ENCODE measurements at regions not wholly inside any gene's neighbourhood (a gene's known extent, or its start where the extent isn't known, plus 50 kb on each side); places are given as distances from the start of the nearest gene placed in this dataset.

DNA sequence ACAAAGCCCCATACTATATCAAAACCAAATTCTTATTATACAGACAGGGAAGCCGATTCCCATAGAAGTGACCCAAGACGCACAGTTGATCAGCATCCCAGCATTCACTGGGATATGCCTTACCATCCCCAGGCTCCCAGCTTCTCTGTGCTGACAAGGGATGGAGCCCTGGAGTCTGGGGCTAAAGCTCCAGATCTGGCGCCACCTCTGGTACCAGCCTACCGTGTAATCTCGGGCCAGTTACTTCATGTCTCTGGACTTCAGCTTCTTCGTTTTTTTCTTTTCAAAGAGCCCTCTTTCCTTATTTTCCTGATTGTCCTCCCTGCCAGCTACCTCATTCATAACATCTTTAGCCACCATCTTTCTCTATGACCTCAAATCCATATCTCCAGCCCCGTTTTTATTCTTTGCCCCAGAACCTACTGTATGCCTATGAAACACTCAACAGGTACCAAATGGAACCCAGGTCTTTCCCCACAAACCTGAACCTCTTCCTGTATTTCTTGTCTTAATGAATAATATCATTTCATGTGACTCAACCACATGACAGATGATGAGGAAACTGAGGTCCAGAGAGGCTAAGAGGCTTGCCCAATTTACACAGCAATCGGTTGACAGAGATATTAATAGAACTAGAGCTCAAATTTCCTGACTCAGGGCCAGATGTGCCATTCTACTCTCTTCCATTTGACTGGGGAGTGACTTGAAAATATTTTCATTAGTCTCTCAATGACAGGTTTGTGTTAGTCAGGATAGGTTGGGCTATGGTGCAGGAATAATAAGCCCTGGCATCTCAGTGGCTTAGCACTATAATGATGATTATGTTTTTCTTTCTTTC is 85.4 kb upstream of the TLE3 start:
- TF ChIP-seq, protein P1, sequence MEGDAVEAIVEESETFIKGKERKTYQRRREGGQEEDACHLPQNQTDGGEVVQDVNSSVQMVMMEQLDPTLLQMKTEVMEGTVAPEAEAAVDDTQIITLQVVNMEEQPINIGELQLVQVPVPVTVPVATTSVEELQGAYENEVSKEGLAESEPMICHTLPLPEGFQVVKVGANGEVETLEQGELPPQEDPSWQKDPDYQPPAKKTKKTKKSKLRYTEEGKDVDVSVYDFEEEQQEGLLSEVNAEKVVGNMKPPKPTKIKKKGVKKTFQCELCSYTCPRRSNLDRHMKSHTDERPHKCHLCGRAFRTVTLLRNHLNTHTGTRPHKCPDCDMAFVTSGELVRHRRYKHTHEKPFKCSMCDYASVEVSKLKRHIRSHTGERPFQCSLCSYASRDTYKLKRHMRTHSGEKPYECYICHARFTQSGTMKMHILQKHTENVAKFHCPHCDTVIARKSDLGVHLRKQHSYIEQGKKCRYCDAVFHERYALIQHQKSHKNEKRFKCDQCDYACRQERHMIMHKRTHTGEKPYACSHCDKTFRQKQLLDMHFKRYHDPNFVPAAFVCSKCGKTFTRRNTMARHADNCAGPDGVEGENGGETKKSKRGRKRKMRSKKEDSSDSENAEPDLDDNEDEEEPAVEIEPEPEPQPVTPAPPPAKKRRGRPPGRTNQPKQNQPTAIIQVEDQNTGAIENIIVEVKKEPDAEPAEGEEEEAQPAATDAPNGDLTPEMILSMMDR (IDR thresholded peaks at IDR 0.05; ENCODE audit: insufficient read depth, low read length, poor library complexity, severe bottlenecking): peak; percentile 7
- no peak for DNase-seq (ENCODE audit: low read depth)
- no peak overlapping the region for H3K4me3 ChIP-seq (ENCODE audit: low read depth, low read length)
- no peaks in the 10 kb centered on the region for H3K27me3 ChIP-seq (ENCODE audit: control insufficient read depth, insufficient read depth, low read length)
- H3K36me3 ChIP-seq (ENCODE audit: control insufficient read depth, insufficient read depth, low read length): no peaks in the 10 kb centered on the region

DNA sequence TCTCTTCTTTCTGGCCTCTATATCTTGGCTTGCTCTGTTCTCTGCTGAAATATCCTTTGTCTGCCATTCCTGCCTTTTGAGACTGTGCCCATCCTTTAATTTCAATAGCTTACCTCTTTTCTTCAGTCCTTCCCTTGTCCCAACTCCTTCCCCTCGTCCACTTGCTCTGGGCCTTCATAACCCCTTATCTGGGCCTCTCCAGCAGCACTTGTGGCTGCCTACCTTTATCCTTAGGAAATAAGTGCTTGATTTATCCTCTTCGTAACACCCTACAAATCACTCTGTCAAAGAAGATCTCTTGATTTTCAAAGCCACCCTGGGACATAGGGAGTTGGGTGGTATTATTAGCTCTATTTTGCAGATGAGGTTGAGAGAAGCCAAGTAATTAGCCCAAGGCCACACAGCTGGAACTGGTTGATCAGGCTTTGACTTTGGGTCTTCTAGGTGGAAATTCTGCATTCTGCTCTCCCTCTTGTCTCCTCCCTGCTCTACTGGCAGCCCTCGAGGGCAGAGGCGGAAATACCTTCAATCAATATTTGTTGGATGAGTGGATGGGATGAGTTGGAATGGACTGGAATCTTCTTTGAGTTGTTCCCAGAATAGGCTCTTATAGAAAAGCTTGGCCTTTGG is 84.0 kb upstream of the TLE3 start:
- no peak overlapping the region for H3K4me3 ChIP-seq (ENCODE audit: low read depth, low read length)
- H3K36me3 ChIP-seq (ENCODE audit: control insufficient read depth, insufficient read depth, low read length): no peaks in the 10 kb centered on the region
- DNase-seq (ENCODE audit: low read depth): no peak
- TF ChIP-seq, protein P1 (IDR thresholded peaks at IDR 0.05; ENCODE audit: insufficient read depth, low read length, poor library complexity, severe bottlenecking): no peak
- no peaks in the 10 kb centered on the region for H3K27me3 ChIP-seq (ENCODE audit: control insufficient read depth, insufficient read depth, low read length)

DNA sequence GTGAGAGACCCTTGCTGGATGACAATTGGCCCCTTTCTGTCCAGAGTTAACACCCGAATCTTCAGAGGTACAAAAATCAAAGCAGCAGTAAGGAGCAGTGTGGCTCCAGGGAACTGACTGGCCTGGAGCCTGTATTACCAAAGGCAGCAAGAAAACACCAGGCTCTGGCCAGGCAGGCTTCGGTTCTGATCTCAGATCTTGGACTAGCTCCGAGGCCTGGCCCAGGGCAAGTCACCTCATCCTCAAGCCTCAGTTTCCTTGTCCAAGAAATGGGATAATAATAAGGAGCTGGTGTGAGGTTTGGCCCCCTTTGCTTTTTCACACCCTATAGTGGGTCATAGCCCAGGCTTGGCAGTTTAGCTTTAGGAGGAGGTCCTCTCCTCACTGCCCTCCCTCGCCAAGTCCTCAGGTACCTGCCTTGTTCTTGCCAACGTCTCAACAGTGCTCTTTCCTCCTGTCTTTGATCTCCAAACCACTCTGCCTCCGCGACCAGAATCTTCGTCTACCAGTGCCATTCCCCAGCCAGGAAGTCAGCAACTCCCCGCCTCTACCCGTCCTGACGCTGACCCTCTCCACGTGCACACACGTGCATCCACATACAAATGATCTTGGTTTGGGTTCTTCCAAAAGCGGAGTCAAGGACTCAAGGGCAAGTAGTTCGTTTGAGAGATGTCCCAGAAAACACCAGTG is 82.6 kb upstream of the TLE3 start:
- no peak for DNase-seq (ENCODE audit: low read depth)
- Histone ChIP-seq H3K27me3 (ENCODE audit: control insufficient read depth, insufficient read depth, low read length) (no peaks in the 10 kb centered on the region), H3K36me3 (ENCODE audit: control insufficient read depth, insufficient read depth, low read length) (no peaks in the 10 kb centered on the region), H3K4me3 (ENCODE audit: low read depth, low read length) (no peak overlapping the region)
- TF ChIP-seq, protein P1 (IDR thresholded peaks at IDR 0.05; ENCODE audit: insufficient read depth, low read length, poor library complexity, severe bottlenecking): no peak

- H3K36me3 ChIP-seq (ENCODE audit: control insufficient read depth, insufficient read depth, low read length): no peaks in the 10 kb centered on the region
- no peaks in the 10 kb centered on the region for H3K27me3 ChIP-seq (ENCODE audit: control insufficient read depth, insufficient read depth, low read length)
- H3K4me3 ChIP-seq (ENCODE audit: low read depth, low read length): no peak overlapping the region
- TF ChIP-seq, protein P1 (IDR thresholded peaks at IDR 0.05; ENCODE audit: insufficient read depth, low read length, poor library complexity, severe bottlenecking): no peak
- no peak for DNase-seq (ENCODE audit: low read depth)
Observed at GRCh38 chr15:70179309-70179892, 81.7 kb upstream of the TLE3 start.

GRCh38 chr15:70178335-70179084 is 80.8 kb upstream of the TLE3 start:
- no peaks in the 10 kb centered on the region for H3K36me3 ChIP-seq (ENCODE audit: control insufficient read depth, insufficient read depth, low read length)
- H3K27me3 ChIP-seq (ENCODE audit: control insufficient read depth, insufficient read depth, low read length): no peaks in the 10 kb centered on the region
- TF ChIP-seq, protein P1 (IDR thresholded peaks at IDR 0.05; ENCODE audit: insufficient read depth, low read length, poor library complexity, severe bottlenecking): no peak

More at GRCh38 chr15:70178335-70179084, 80.8 kb upstream of the TLE3 start:
- DNase-seq (ENCODE audit: low read depth): no peak
- no peak overlapping the region for H3K4me3 ChIP-seq (ENCODE audit: low read depth, low read length)
